Eye (tissue), 1 donor: ENCODE measurements at regions not wholly inside any gene's neighbourhood (a gene's known extent, or its start where the extent isn't known, plus 50 kb on each side); places are given as distances from the start of the nearest gene placed in this dataset.
A peak's percentile ranks its signal among the peaks of the same experiment; 100 is the strongest.
"Not testable (repeated sequence)": the region's sequence is repeated elsewhere in the genome, so short reads cannot be mapped to it uniquely, and the experiment has no call there.

Experiments
- DNase-seq: peaks from one replicate; pipeline ENCODE4 v3.0.0-alpha.2; 2015

GRCh38 chr2:183536714-183537113 lies 412.5 kb downstream of the NUP35 start:
- no peak for DNase-seq

GRCh38 chr2:183541766-183542165 lies 417.5 kb downstream of the NUP35 start:
- DNase-seq: no peak

- no peak for DNase-seq
Observed at GRCh38 chr2:183542606-183543005, 418.4 kb downstream of the NUP35 start.

DNA sequence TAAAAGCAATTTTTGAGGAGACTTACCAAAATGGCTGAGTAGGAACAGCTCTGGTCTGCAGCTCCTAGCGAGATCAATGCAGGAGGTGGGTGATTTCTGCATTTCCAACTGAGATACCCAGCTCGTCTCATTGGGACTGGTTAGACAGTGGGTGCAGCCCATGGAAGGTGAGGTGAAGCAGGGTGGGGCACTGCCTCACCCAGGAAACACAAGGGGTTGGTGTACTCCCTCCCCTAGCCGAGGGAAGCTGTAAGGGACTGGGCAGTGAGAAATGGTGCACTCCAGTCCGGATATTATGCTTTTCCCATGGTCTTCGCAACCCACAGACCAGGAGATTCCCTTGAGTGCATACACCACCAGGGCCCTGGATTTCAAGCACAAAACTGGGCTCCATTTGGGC lies 419.0 kb downstream of the NUP35 start:
- no peak for DNase-seq

DNA sequence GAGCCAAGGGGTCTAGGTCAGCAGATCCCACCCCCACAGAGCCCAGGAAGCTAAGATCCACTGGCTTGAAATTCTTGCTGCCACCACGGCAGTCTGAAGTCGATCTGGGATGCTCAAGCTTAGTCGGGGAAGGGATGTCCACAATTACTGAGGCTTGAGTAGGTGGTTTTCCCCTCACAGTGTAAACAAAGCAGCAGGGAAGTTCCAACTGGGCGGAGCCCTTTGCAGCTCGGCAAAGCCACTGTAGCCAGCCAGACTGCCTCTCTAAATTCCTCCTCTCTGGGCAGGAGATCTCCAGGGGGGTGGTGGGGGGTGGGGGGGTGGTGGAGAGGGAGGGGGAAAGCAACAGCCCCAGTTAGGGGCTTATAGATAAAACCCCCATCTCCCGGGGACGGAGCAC lies 419.5 kb downstream of the NUP35 start:
- DNase-seq: no peak

GRCh38 chr2:183546560-183547350 lies 422.5 kb downstream of the NUP35 start:
- not testable (repeated sequence) for DNase-seq

DNA sequence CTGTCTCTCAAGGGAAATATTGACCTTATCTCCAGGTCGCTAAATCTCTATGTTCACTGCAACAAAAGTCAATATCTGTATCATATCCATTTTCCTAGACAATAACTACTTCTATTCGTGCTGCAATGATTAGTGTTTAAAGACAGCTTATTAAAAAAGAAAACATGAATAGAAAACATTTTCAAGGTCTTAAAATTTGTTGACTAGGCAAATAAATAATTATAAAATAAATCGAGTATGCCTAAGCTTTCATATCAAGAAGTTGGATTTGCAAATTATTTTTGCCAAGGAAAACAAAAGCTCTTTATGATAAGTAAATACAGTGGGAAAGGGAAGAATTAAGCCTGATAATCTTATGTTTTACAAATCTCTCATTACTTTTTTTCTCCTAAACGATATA lies 428.5 kb downstream of the NUP35 start:
- no peak for DNase-seq

DNA sequence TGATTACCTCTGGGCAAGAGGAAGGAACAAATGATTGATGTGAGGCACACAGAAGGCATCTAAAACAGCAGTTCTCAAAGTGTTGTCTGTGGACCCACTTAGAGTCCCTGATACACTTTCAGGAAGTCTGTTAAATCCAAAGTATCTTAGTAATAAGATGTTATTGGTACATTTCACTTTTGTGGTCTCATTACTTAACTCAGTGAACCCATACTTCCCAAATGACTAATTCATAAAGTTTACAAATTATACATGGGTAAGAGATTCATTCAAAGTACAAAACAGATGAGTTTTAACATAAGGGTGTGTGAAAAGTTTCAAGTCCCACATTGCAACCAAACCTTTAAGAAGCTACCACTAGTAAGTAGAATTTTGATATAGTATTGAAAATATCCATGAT lies 440.5 kb downstream of the NUP35 start:
- no peak for DNase-seq

DNA sequence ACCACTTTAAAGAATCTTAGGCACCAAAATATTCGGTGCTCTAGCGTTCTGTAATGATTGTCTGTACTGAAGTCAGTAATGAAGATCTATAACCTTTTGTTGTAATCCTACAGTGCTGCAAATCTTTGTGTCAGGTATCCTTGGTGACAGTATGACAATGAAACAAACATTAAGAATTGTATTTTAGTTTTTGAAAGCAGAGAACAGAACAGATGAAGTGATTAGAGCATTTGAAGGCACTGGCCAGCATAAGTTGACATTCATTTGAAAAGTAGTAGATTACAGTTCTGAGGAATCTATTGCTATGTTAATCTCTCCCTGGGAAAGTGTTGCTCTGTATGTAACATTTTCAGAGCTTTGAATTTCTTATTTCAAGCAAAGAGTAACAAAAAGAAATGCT lies 451.2 kb downstream of the NUP35 start:
- DNase-seq: no peak

DNA sequence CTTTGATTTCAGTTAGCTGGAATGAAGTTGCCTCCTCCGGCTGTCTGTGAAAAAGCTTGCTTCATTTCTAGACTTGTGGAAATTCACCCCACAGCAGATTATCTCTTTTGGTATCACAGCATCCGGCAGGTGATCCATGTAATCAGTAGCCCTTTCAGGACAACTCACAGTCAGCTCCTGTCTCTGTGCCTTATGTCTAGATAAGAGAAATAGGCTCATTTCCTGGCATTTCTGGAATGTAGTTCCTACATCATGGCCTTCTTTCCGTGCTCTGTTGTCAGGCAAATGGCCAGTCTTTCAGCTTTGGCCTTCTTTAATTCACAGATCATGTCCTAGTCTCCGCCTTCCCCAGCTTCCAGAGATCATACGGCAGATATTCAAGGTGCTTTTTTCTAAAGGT lies 455.4 kb downstream of the NUP35 start:
- no peak for DNase-seq

GRCh38 chr2:183592271-183592670 lies 468.0 kb downstream of the NUP35 start:
- no peak for DNase-seq

GRCh38 chr2:183594150-183594549 lies 469.9 kb downstream of the NUP35 start:
- DNase-seq: no peak

DNA sequence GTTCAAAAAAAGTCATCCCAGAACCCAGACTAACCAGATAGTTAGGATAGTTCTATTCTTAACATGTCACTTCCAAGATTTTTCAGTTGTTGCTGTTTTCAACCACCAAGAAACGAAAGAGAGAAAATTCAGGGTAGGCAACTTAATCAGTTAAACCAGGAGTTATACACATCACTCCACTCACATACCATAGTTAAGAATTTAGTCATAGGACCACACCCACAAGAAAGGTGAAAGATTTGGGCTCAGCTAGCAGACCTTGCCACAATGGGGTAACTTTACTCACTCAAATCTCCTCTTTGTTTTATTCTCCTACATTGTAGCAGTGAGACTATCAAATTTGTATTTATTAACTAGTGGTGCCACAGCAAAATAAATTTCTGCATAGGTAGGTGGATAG lies 473.6 kb downstream of the NUP35 start:
- no peak for DNase-seq

- no peak for DNase-seq
Observed at GRCh38 chr2:183604065-183604464, 479.8 kb downstream of the NUP35 start.

- DNase-seq: peak; percentile 6
Observed at GRCh38 chr2:183605440-183605839, 481.2 kb downstream of the NUP35 start.

GRCh38 chr2:183606022-183606717 lies 481.9 kb downstream of the NUP35 start:
- no peak for DNase-seq

DNA sequence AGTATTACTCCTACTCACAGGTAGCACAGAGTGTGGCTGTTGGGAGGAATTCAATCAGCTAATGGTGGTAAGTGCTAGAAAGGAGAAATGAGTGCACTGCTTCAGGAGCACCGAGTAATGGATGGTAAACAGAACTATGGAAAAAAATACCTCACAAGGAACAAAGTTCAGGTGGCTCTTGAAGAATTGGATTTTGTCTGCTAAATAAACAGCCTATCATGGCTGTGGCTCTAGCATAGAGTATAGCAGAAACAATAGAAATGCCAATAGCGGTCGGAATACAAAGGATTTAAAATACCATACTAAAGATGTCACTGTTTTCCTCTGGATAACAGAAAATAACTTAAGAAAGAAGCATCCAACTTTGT lies 482.5 kb downstream of the NUP35 start:
- no peak for DNase-seq

GRCh38 chr2:183607995-183608394 lies 483.8 kb downstream of the NUP35 start:
- no peak for DNase-seq

- no peak for DNase-seq
Observed at GRCh38 chr2:183608747-183609146, 484.5 kb downstream of the NUP35 start.

GRCh38 chr2:183610724-183611123 lies 486.5 kb downstream of the NUP35 start:
- no peak for DNase-seq

DNA sequence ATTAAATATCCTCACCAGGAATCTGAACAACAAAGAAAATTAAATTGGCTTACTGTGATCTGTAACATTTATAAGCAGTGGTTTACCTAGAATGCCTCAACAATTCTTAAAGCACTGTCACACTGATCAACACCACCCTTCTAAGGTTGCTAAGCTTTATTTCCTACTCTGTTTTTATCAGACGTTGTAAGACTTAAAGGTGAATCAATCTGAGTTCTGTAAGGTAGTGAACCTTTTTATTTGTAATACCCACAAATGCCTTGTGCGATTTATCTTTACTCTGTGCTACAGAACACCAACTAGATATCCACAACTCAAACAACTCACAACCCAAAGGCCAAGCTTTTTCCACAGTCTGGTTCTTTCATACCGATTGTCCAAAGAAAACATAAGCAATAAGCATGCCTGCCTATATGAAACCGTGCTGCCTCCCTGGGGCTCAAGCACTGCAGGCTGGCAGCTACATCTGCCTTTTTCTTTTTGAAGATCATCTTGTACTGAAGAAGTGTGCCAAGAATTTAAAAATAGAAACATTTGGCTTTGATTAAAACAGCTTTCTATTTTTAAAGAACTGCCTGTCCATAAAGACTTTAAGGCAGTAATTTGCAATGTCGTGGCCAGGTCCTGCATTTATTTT lies 490.7 kb downstream of the NUP35 start:
- DNase-seq: peak; percentile 30

- no peak for DNase-seq
Observed at GRCh38 chr2:183623227-183623626, 499.0 kb downstream of the NUP35 start.

GRCh38 chr2:183630964-183631363 lies 506.7 kb downstream of the NUP35 start:
- DNase-seq: no peak

DNA sequence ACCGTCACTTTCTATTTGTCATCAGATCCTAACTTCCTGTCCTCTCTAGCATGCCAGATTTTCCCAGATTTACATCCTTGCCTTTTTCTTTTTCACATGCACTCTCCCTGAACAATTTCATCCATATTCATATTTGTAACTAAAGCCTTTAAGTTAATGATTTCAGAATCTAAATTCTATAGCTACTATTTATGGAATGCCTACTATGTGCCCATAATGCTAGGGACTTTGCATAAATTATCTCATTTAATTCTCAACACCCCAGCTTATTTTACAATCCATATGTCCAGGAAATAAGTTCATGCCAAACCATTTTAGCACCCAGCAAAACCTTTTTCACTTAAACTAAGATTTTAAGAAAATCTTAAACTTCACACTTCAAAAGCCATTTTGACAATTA lies 531.9 kb downstream of the NUP35 start:
- DNase-seq: no peak
